Lung (tissue), 11 donors: ENCODE measurements at regions not wholly inside any gene's neighbourhood (a gene's known extent, or its start where the extent isn't known, plus 50 kb on each side); places are given as distances from the start of the nearest gene placed in this dataset.
"Not testable (repeated sequence)": the region's sequence is repeated elsewhere in the genome, so short reads cannot be mapped to it uniquely, and the experiment has no call there.

Experiments
- ATAC-seq: fragments of 200-7000 bp; cut with Tn5 transposase; one replicate; pipeline ENCODE4 v1.9.1; 2020; ENCODE audit warnings: moderate number of reproducible peaks; ENCODE audit not compliant: insufficient read depth, low FRiP score
- DNase-seq, 3 donors: peaks; one replicate each; pipeline ENCODE4 v3.0.0-alpha.2; 2013 to 2017
- H3K27ac ChIP-seq, 2 donors: one replicate each; pipeline ENCODE4 v1.5.1; 2013; ENCODE audit warnings: mild to moderate bottlenecking in 2 of 2, moderate library complexity in 2 of 2, control low read depth in 1 of 2, inconsistent platforms in 1 of 2, low read depth in 1 of 2, low read length in 1 of 2
- H3K27me3 ChIP-seq, 3 donors: one replicate each; pipeline ENCODE4 v1.5.1; 2013; ENCODE audit warnings: low read length in 2 of 3; ENCODE audit not compliant: control insufficient read depth in 3 of 3, insufficient read depth in 3 of 3
- H3K36me3 ChIP-seq, 4 donors: one replicate each; pipeline ENCODE4 v1.5.1; 2013; ENCODE audit warnings: low read length in 4 of 4, mild to moderate bottlenecking in 1 of 4, moderate library complexity in 1 of 4; ENCODE audit not compliant: control insufficient read depth in 4 of 4, insufficient read depth in 4 of 4
- H3K4me1 ChIP-seq, 5 donors: one replicate each; pipeline ENCODE4 v1.5.1; 2013; ENCODE audit warnings: low read length in 5 of 5, mild to moderate bottlenecking in 2 of 5, moderate library complexity in 1 of 5; ENCODE audit not compliant: control insufficient read depth in 5 of 5, insufficient read depth in 5 of 5
- H3K4me3 ChIP-seq: one replicate; pipeline ENCODE4 v1.5.1; 2013; ENCODE audit warnings: mild to moderate bottlenecking, control low read depth, moderate library complexity
- H3K9ac ChIP-seq, 2 donors: one replicate each; pipeline ENCODE4 v1.5.1; 2013; ENCODE audit warnings: low read length in 2 of 2, control low read depth in 1 of 2; ENCODE audit not compliant: insufficient read depth in 1 of 2
- H3K9me3 ChIP-seq, 4 donors: one replicate each; pipeline ENCODE4 v1.5.1; 2013; ENCODE audit warnings: low read length in 3 of 4, mild to moderate bottlenecking in 1 of 4, moderate library complexity in 1 of 4; ENCODE audit not compliant: control insufficient read depth in 4 of 4, insufficient read depth in 3 of 4
- CTCF ChIP-seq: IDR thresholded peaks from 2 replicates; pipeline ENCODE4 v1.5.1; 2012; ENCODE audit warnings: mild to moderate bottlenecking; ENCODE audit errors: control extremely low read depth, extremely low read depth
- WGBS, 2 donors: extraction: QIAGEN DNeasy Blood & Tissue Kit; methylation state at CpG; one replicate each; pipeline ENCODE4 v1.1.7; 2013; 5-methylcytosine and 5-hydroxymethylcytosine counted together
- donor health status: control.
- donor health status: control.
- donor health status: Bipolar disorder and iron deficiency.
- donor health status: healthy.
- donor health status: DM: yes; HTN: yes; CAD: no.

- DNase-seq, H3K27ac ChIP-seq, H3K9me3 ChIP-seq, H3K4me3 ChIP-seq, H3K36me3 ChIP-seq, H3K4me1 ChIP-seq, ATAC-seq, H3K9ac ChIP-seq, H3K27me3 ChIP-seq: not testable (repeated sequence)
- 89 to 100% methylated on average over 1 of the region's 1 CpG for WGBS, 2 donors
Measured at GRCh38 chr6:22378536-22378935, 81.7 kb upstream of the PRL start.

DNA sequence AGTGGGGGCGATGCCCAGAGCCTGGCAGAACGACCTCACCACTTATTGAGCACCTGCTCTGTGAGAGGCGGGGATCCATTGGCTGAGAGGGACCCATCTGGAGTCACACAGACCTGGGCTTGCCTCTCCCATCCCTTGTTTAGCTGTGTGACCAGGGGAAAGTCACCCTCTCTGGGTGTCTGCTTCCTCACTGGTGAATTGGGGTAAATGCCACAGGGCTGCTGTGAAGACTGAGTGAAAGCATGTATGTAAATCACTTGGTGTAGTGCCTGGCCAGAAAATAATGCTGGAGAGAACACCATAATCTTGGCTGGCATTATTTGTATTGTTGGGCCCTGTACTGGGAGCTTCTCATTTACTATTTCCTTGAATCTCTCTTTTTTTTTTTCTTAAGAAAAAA lies 83.4 kb upstream of the PRL start:
- WGBS, 2 donors, result 93 to 98% methylated on average over 3 of the region's 3 CpGs

GRCh38 chr6:22381845-22382544 lies 85.2 kb upstream of the PRL start:
- TF ChIP-seq CTCF, result no peak
- 85 to 88% methylated on average over 9 of the region's 9 CpGs for WGBS, 2 donors

More for the DNA sequence above, 83.4 kb upstream of the PRL start:
- no peaks in the 10 kb centered on the region for H3K4me1 ChIP-seq
- DNase-seq, result no peak
- H3K36me3 ChIP-seq, result no peaks in the 10 kb centered on the region
- H3K9me3 ChIP-seq, result no peaks in the 10 kb centered on the region
- no peak overlapping the region for H3K27ac ChIP-seq
- no peak for TF ChIP-seq CTCF
- no peak overlapping the region for H3K9ac ChIP-seq
- no peak overlapping the region for H3K4me3 ChIP-seq
- H3K27me3 ChIP-seq, result no peaks in the 10 kb centered on the region
- ATAC-seq, result no peak

DNA sequence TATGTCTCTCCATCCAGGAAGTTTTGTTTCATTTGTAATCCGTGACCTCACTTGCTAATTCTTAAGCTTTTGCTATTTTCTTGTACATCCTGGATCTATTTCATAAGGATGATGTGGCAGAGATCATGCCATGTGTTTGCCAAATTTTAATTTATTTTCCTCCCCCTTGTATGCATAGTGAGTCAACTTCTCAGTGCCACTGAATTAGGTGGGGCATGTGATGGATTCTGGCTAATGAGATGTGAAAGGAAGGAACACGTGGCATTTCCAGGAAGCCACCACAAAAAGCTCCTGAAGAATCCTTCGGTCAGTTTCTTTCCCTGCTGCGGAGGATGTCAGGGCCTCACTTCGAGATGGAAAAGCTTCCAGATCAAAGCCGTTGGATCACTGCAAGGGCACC lies 86.2 kb upstream of the PRL start:
- WGBS, 2 donors, result 89 to 91% methylated on average over 6 of the region's 6 CpGs
- no peak for TF ChIP-seq CTCF
- no peaks in the 10 kb centered on the region for H3K4me1 ChIP-seq
- DNase-seq (no peak), ATAC-seq (no peak)
- no peaks in the 10 kb centered on the region for H3K36me3 ChIP-seq
- H3K27ac ChIP-seq, result no peak overlapping the region
- H3K4me3 ChIP-seq, result no peak overlapping the region
- no peaks in the 10 kb centered on the region for H3K27me3 ChIP-seq
- H3K9ac ChIP-seq, result no peak overlapping the region
- H3K9me3 ChIP-seq, result no peaks in the 10 kb centered on the region

More at GRCh38 chr6:22381845-22382544, 85.2 kb upstream of the PRL start:
- Histone ChIP-seq H3K27me3 (no peaks in the 10 kb centered on the region), H3K9me3 (no peaks in the 10 kb centered on the region), H3K9ac (no peak overlapping the region), H3K4me3 (no peak overlapping the region), H3K27ac (no peak overlapping the region), H3K36me3 (no peaks in the 10 kb centered on the region), H3K4me1 (no peaks in the 10 kb centered on the region)
- DNase-seq (no peak), ATAC-seq (no peak)
